ENCODE measurements at regions not wholly inside any gene's neighbourhood (a gene's known extent, or its start where the extent isn't known, plus 50 kb on each side); places are given as distances from the start of the nearest gene placed in this dataset.

GRCh38 chr6:130670142-130670541, 157.1 kb upstream of the SMLR1 start:
- TF ChIP-seq CTCF (conservative IDR thresholded peaks at IDR 0.05 in 1 of 2, IDR thresholded peaks at IDR 0.05 in 1 of 2; ENCODE audit: low read depth in 1 of 2, low read length in 2 of 2): no peak
- TF ChIP-seq EZH2 (IDR thresholded peaks at IDR 0.05; ENCODE audit: low read length, missing control alignments): no peak
